ENCODE measurements at regions not wholly inside any gene's neighbourhood (a gene's known extent, or its start where the extent isn't known, plus 50 kb on each side); places are given as distances from the start of the nearest gene placed in this dataset.
"Not testable (repeated sequence)": the region's sequence is repeated elsewhere in the genome, so short reads cannot be mapped to it uniquely, and the experiment has no call there.

GRCh38 chr7:81152925-81153324, 234.1 kb upstream of the SEMA3C start:
- H3K9me3 ChIP-seq (ENCODE audit: control insufficient read depth, insufficient read depth, low read depth, low read length); CTCF ChIA-PET; H3K4me3 ChIP-seq (ENCODE audit: low read depth, low read length); H3K36me3 ChIP-seq (ENCODE audit: control insufficient read depth in 2 of 2, insufficient read depth in 1 of 2, low read length in 2 of 2); POLR2A ChIA-PET; H3K27ac ChIP-seq (ENCODE audit: extremely low read depth, low read depth, low read length); H3K4me1 ChIP-seq (ENCODE audit: control insufficient read depth, insufficient read depth, low read length): not testable (repeated sequence)
- TF ChIP-seq ZNF266 (tag by site-specific recombination; IDR thresholded peaks at IDR 0.05; ENCODE audit: low read depth) (0 out of 2 replicates have a peak, but pooled peaks have one; percentile 31), ZBTB8A (tag by site-specific recombination; IDR thresholded peaks at IDR 0.05) (peak; percentile 88), ZNF555 (tag by site-specific recombination; conservative IDR thresholded peaks at IDR 0.05) (peak; percentile 99), ZNF292 (tag by site-specific recombination; IDR thresholded peaks at IDR 0.05; ENCODE audit: borderline replicate concordance, low read depth) (0 out of 2 replicates have a peak, but pooled peaks have one; percentile 50), ZNF629 (tag by site-specific recombination; IDR thresholded peaks at IDR 0.05) (peak; percentile 59), ZNF623 (tag by site-specific recombination; IDR thresholded peaks at IDR 0.05) (peak; percentile 82), ZNF404 (tag by site-specific recombination; IDR thresholded peaks at IDR 0.05) (0 out of 2 replicates have a peak, but pooled peaks have one; percentile 51), ZNF530 (tag by site-specific recombination; IDR thresholded peaks at IDR 0.05; ENCODE audit: low read depth) (0 out of 2 replicates have a peak, but pooled peaks have one; percentile 51), ZNF433 (tag by site-specific recombination; IDR thresholded peaks at IDR 0.05; ENCODE audit: low read depth) (0 out of 2 replicates have a peak, but pooled peaks have one; percentile 59), ZNF560 (tag by site-specific recombination; IDR thresholded peaks at IDR 0.05; ENCODE audit: borderline replicate concordance) (peak; percentile 68; the same call in 1 of the 2 replicates), ZBTB21 (tag by site-specific recombination; IDR thresholded peaks at IDR 0.05) (peak; percentile 39; the same call in 1 of the 2 replicates), REST (tag by site-specific recombination; IDR thresholded peaks at IDR 0.05) (peak; percentile 80), ZFP37 (tag by site-specific recombination; IDR thresholded peaks at IDR 0.05) (peak; percentile 84), ZNF654 (tag by site-specific recombination; IDR thresholded peaks at IDR 0.05; ENCODE audit: low read depth) (peak; percentile 41), ZNF426 (tag by site-specific recombination; IDR thresholded peaks at IDR 0.05) (peak; percentile 98), ZNF121 (tag by site-specific recombination; IDR thresholded peaks at IDR 0.05) (peak; percentile 43; the same call in 1 of the 2 replicates), ZNF664 (tag by site-specific recombination; IDR thresholded peaks at IDR 0.05) (peak; percentile 82; the same call in 1 of the 2 replicates), ZNF140 (tag by site-specific recombination; IDR thresholded peaks at IDR 0.05) (peak; percentile 79), ZBTB11 (tag by site-specific recombination; conservative IDR thresholded peaks at IDR 0.05; ENCODE audit: low read depth) (peak; percentile 85), ZNF394 (tag by site-specific recombination; IDR thresholded peaks at IDR 0.05; ENCODE audit: borderline replicate concordance) (peak; percentile 98), ZBTB1 (tag by site-specific recombination; IDR thresholded peaks at IDR 0.05) (0 out of 2 replicates have a peak, but pooled peaks have one; percentile 30), ZNF501 (tag by site-specific recombination; IDR thresholded peaks at IDR 0.05) (peak; percentile 60; the same call in 1 of the 2 replicates), ZNF202 (tag by site-specific recombination; IDR thresholded peaks at IDR 0.05; ENCODE audit: borderline replicate concordance) (peak; percentile 90), SP3 (tag by site-specific recombination; IDR thresholded peaks at IDR 0.05) (0 out of 2 replicates have a peak, but pooled peaks have one; percentile 15)
- TF ChIP-seq, protein P1, sequence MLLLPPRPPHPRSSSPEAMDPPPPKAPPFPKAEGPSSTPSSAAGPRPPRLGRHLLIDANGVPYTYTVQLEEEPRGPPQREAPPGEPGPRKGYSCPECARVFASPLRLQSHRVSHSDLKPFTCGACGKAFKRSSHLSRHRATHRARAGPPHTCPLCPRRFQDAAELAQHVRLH (tag by site-specific recombination; IDR thresholded peaks at IDR 0.05), result peak; percentile 72; the same call in 1 of the 2 replicates
- TF ChIP-seq, protein P2, sequence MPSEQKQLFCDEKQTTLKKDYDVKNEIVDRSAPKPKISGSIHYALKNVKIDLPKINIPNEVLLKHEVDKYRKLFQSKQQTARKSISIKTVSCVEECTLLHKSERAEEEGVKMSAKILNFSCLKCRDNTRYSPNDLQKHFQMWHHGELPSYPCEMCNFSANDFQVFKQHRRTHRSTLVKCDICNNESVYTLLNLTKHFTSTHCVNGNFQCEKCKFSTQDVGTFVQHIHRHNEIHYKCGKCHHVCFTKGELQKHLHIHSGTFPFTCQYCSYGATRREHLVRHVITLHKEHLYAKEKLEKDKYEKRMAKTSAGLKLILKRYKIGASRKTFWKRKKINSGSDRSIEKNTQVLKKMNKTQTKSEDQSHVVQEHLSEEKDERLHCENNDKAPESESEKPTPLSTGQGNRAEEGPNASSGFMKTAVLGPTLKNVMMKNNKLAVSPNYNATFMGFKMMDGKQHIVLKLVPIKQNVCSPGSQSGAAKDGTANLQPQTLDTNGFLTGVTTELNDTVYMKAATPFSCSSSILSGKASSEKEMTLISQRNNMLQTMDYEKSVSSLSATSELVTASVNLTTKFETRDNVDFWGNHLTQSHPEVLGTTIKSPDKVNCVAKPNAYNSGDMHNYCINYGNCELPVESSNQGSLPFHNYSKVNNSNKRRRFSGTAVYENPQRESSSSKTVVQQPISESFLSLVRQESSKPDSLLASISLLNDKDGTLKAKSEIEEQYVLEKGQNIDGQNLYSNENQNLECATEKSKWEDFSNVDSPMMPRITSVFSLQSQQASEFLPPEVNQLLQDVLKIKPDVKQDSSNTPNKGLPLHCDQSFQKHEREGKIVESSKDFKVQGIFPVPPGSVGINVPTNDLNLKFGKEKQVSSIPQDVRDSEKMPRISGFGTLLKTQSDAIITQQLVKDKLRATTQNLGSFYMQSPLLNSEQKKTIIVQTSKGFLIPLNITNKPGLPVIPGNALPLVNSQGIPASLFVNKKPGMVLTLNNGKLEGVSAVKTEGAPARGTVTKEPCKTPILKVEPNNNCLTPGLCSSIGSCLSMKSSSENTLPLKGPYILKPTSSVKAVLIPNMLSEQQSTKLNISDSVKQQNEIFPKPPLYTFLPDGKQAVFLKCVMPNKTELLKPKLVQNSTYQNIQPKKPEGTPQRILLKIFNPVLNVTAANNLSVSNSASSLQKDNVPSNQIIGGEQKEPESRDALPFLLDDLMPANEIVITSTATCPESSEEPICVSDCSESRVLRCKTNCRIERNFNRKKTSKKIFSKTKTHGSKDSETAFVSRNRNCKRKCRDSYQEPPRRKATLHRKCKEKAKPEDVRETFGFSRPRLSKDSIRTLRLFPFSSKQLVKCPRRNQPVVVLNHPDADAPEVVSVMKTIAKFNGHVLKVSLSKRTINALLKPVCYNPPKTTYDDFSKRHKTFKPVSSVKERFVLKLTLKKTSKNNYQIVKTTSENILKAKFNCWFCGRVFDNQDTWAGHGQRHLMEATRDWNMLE (tag by site-specific recombination; conservative IDR thresholded peaks at IDR 0.05; ENCODE audit: low read depth), result peak; percentile 94
